HEK293 (cell line): ENCODE measurements at regions not wholly inside any gene's neighbourhood (a gene's known extent, or its start where the extent isn't known, plus 50 kb on each side); places are given as distances from the start of the nearest gene placed in this dataset.

Source experiments
- CTCF ChIA-PET: fragments of 350-600 bp; formaldehyde crosslinking; extraction: SDS; loops from one replicate; lab custom pipeline; 2021; ENCODE audit warnings: antibody characterized with exemption; lab: Yijun Ruan, JAX
- POLR2A ChIA-PET: fragments of 300-600 bp; formaldehyde crosslinking; extraction: SDS; loops from one replicate; lab custom pipeline; 2020; ENCODE audit warnings: antibody characterized with exemption, inconsistent platforms; lab: Yijun Ruan, JAX
- H3K27ac ChIP-seq: fragments of 200-500 bp; sonication (Bioruptor generic); 2 replicates; pipeline ENCODE4 v1.5.1; 2014; ENCODE audit warnings: low read depth, low read length, control low read depth, inconsistent platforms; ENCODE audit errors: extremely low read depth
- H3K36me3 ChIP-seq, 2 experiments: fragments of 200-500 bp in 1 of 2; sonication (Bioruptor generic) in 1 of 2; 1 replicate in 1 of 2; 2 replicates in 1 of 2; pipeline ENCODE4 v1.5.1; 2014 to 2017; ENCODE audit warnings: inconsistent platforms in 2 of 2, low read length in 2 of 2; ENCODE audit not compliant: control insufficient read depth in 2 of 2, insufficient read depth in 1 of 2
- H3K4me1 ChIP-seq: fragments of 200-500 bp; sonication (Bioruptor generic); 2 replicates; pipeline ENCODE4 v1.5.1; 2014; ENCODE audit warnings: mild to moderate bottlenecking, low read length, inconsistent platforms; ENCODE audit not compliant: control insufficient read depth, insufficient read depth
- H3K4me3 ChIP-seq: 2 replicates; pipeline ENCODE4 v1.5.1; 2011; ENCODE audit warnings: low read depth, mild to moderate bottlenecking, control low read depth, low read length, moderate library complexity
- H3K9me3 ChIP-seq: fragments of 200-500 bp; sonication (Bioruptor generic); 2 replicates; pipeline ENCODE4 v1.5.1; 2014; ENCODE audit warnings: low read depth, low read length, inconsistent platforms; ENCODE audit not compliant: control insufficient read depth, insufficient read depth
- GLIS2 ChIP-seq: fragments of 450-650 bp; formaldehyde crosslinking; IDR thresholded peaks from 2 replicates; pipeline ENCODE4 v1.5.1; 2016; ENCODE audit warnings: missing biosample characterization, missing genetic modification characterization
- HOXC10 ChIP-seq: sonication (generic); formaldehyde crosslinking; IDR thresholded peaks from 2 replicates; pipeline ENCODE4 v1.8.1; 2023; ENCODE audit warnings: mild to moderate bottlenecking, missing genetic modification reagents
- OSR2 ChIP-seq: fragments of 450-650 bp; formaldehyde crosslinking; IDR thresholded peaks from 2 replicates; pipeline ENCODE4 v1.5.1; 2016; ENCODE audit warnings: missing biosample characterization, missing genetic modification characterization
- OVOL3 ChIP-seq: fragments of 450-650 bp; formaldehyde crosslinking; IDR thresholded peaks from 2 replicates; pipeline ENCODE4 v1.5.1; 2016; ENCODE audit warnings: missing biosample characterization, missing genetic modification characterization
- SCRT1 ChIP-seq: fragments of 450-650 bp; formaldehyde crosslinking; IDR thresholded peaks from 2 replicates; pipeline ENCODE4 v1.5.1; 2016; ENCODE audit warnings: missing biosample characterization, missing genetic modification characterization, borderline replicate concordance
- SP3 ChIP-seq: fragments of 450-650 bp; formaldehyde crosslinking; IDR thresholded peaks from 2 replicates; pipeline ENCODE4 v1.5.1; 2016; ENCODE audit warnings: missing biosample characterization, missing genetic modification characterization
- YY2 ChIP-seq: fragments of 450-650 bp; formaldehyde crosslinking; IDR thresholded peaks from 2 replicates; pipeline ENCODE4 v1.5.1; 2016; ENCODE audit warnings: missing biosample characterization, missing genetic modification characterization
- ZFP3 ChIP-seq: fragments of 450-650 bp; formaldehyde crosslinking; IDR thresholded peaks from 2 replicates; pipeline ENCODE4 v1.5.1; 2016; ENCODE audit warnings: low read depth, missing biosample characterization, missing genetic modification characterization
- ZFP37 ChIP-seq: fragments of 450-650 bp; formaldehyde crosslinking; IDR thresholded peaks from 2 replicates; pipeline ENCODE4 v1.5.1; 2016; ENCODE audit warnings: missing biosample characterization, missing genetic modification characterization
- ZNF133 ChIP-seq: fragments of 450-650 bp; formaldehyde crosslinking; IDR thresholded peaks from 2 replicates; pipeline ENCODE4 v1.5.1; 2016; ENCODE audit warnings: missing biosample characterization, missing genetic modification characterization
- ZNF146 ChIP-seq: fragments of 450-650 bp; formaldehyde crosslinking; IDR thresholded peaks from 2 replicates; pipeline ENCODE4 v1.5.1; 2016; ENCODE audit warnings: missing biosample characterization, missing genetic modification characterization
- ZNF341 ChIP-seq: fragments of 450-650 bp; formaldehyde crosslinking; IDR thresholded peaks from 2 replicates; pipeline ENCODE4; 2016; ENCODE audit warnings: low read depth, missing biosample characterization, missing genetic modification characterization
- ZNF394 ChIP-seq: fragments of 450-650 bp; formaldehyde crosslinking; IDR thresholded peaks from 2 replicates; pipeline ENCODE4 v1.5.1; 2016; ENCODE audit warnings: missing biosample characterization, missing genetic modification characterization, mild to moderate bottlenecking, moderate library complexity, borderline replicate concordance
- ZNF555 ChIP-seq: fragments of 450-650 bp; formaldehyde crosslinking; conservative IDR thresholded peaks from 2 replicates; pipeline ENCODE4 v1.5.1; 2017; ENCODE audit warnings: missing biosample characterization, mild to moderate bottlenecking, missing genetic modification characterization, inconsistent platforms
- ZNF558 ChIP-seq: fragments of 450-650 bp; formaldehyde crosslinking; IDR thresholded peaks from 2 replicates; pipeline ENCODE4 v1.5.1; 2016; ENCODE audit warnings: missing biosample characterization, missing genetic modification characterization
- ZNF561 ChIP-seq: fragments of 450-650 bp; IDR thresholded peaks from 2 replicates; pipeline ENCODE4 v1.5.1; 2018; ENCODE audit warnings: missing biosample characterization, missing genetic modification characterization, borderline replicate concordance
- ZNF571 ChIP-seq: fragments of 450-650 bp; formaldehyde crosslinking; IDR thresholded peaks from 2 replicates; pipeline ENCODE4 v1.5.0; 2017; ENCODE audit warnings: missing biosample characterization, missing genetic modification characterization
- ZNF585B ChIP-seq: fragments of 450-650 bp; formaldehyde crosslinking; IDR thresholded peaks from 2 replicates; pipeline ENCODE4 v1.5.1; 2016; ENCODE audit warnings: missing biosample characterization, missing genetic modification characterization
- ZNF785 ChIP-seq: fragments of 450-650 bp; formaldehyde crosslinking; IDR thresholded peaks from 2 replicates; pipeline ENCODE4 v1.5.1; 2016; ENCODE audit warnings: missing biosample characterization, missing genetic modification characterization
- ZNF837 ChIP-seq: fragments of 450-650 bp; formaldehyde crosslinking; IDR thresholded peaks from 2 replicates; pipeline ENCODE4 v1.5.1; 2016; ENCODE audit warnings: missing biosample characterization, missing genetic modification characterization
- TF ChIP-seq, protein P1 (sequence below): fragments of 450-650 bp; formaldehyde crosslinking; IDR thresholded peaks from 2 replicates; pipeline ENCODE4 v1.5.1; 2016; ENCODE audit warnings: missing biosample characterization, missing genetic modification characterization
- TF ChIP-seq, protein P2 (sequence below): fragments of 450-650 bp; formaldehyde crosslinking; optimal IDR thresholded peaks from 2 replicates; pipeline ENCODE3; 2016; ENCODE audit warnings: missing biosample characterization, mild to moderate bottlenecking, missing genetic modification characterization
- TF ChIP-seq, protein P3 (sequence below): fragments of 450-650 bp; formaldehyde crosslinking; IDR thresholded peaks from 2 replicates; pipeline ENCODE4 v1.5.1; 2016; ENCODE audit warnings: missing biosample characterization, missing genetic modification characterization, borderline replicate concordance
- TF ChIP-seq, protein P4 (sequence below): IDR thresholded peaks from 2 replicates; pipeline ENCODE4 v1.6.1; 2011; ENCODE audit warnings: mild to moderate bottlenecking, low read depth, low read length, borderline replicate concordance
- TF ChIP-seq, protein P5 (sequence below): fragments of 450-650 bp; formaldehyde crosslinking; IDR thresholded peaks from 2 replicates; pipeline ENCODE4 v1.5.1; 2017; ENCODE audit warnings: missing biosample characterization, missing genetic modification characterization
- TF ChIP-seq, protein P6 (sequence below): fragments of 450-650 bp; formaldehyde crosslinking; IDR thresholded peaks from 2 replicates; pipeline ENCODE4; 2016; ENCODE audit warnings: missing biosample characterization, missing genetic modification characterization
- TF ChIP-seq, protein P7 (sequence below): fragments of 450-650 bp; formaldehyde crosslinking; IDR thresholded peaks from 2 replicates; pipeline ENCODE4 v1.5.1; 2016; ENCODE audit warnings: missing biosample characterization, missing genetic modification characterization, low read depth

DNA sequence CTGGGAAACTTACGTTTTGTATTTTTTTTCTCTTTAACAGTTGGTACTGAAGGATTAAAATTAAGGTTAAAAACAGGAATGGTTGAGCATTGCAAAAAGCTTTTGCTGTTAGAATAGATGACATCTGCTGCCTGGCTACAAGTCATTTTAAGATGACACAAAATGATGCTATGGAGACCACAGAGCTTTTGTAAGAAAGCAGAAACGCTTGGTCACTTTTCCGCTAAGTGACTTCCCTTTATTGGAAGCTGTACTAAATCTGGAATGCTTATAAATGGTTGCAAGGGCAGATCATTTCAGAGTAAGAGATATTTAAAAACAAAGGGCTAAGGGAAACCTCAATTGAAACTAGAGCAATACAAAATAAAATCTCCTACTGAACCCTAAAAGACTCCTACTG is 544.0 kb downstream of the STK39 start:
- TF ChIP-seq SCRT1 (no peak), ZNF585B (tag by site-specific recombination) (no peak), ZNF394 (no peak), ZNF146 (no peak), ZNF561 (no peak), ZNF555 (tag by site-specific recombination) (no peak), ZNF571 (tag by site-specific recombination) (no peak), ZFP37 (no peak)
- TF ChIP-seq, protein P1, sequence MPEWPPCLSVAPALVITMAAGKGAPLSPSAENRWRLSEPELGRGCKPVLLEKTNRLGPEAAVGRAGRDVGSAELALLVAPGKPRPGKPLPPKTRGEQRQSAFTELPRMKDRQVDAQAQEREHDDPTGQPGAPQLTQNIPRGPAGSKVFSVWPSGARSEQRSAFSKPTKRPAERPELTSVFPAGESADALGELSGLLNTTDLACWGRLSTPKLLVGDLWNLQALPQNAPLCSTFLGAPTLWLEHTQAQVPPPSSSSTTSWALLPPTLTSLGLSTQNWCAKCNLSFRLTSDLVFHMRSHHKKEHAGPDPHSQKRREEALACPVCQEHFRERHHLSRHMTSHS (tag by site-specific recombination), result no peak
- TF ChIP-seq, protein P2, sequence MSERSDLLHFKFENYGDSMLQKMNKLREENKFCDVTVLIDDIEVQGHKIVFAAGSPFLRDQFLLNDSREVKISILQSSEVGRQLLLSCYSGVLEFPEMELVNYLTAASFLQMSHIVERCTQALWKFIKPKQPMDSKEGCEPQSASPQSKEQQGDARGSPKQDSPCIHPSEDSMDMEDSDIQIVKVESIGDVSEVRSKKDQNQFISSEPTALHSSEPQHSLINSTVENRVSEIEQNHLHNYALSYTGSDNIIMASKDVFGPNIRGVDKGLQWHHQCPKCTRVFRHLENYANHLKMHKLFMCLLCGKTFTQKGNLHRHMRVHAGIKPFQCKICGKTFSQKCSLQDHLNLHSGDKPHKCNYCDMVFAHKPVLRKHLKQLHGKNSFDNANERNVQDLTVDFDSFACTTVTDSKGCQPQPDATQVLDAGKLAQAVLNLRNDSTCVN (tag by site-specific recombination), result no peak
- no peaks in the 10 kb centered on the region for H3K4me1 ChIP-seq
- no peak overlapping the region for H3K27ac ChIP-seq
- ChIA-PET POLR2A (no interaction called here), CTCF (no interaction called here)
- H3K36me3 ChIP-seq, result no peaks in the 10 kb centered on the region
- no peaks in the 10 kb centered on the region for H3K9me3 ChIP-seq
- no peak overlapping the region for H3K4me3 ChIP-seq

DNA sequence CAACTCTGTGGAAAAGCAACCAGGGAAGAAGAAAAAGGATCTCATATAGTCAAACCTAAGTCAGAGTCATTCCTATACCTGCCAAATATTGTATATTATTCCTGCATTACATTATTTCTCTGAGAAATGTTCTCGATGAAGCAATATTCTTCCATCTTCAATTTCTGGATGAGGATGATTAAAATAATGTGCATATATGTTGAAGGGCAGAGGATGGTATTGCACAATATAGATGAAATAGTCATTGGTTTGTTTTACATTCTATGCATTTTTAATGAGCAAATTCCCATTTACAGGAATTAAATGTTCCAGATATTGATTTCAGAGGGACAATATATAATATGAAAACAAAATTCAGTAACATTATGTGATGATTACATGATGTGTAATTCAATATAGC is 545.2 kb downstream of the STK39 start:
- POLR2A ChIA-PET, result no interaction called here
- Histone ChIP-seq H3K4me1 (no peaks in the 10 kb centered on the region), H3K27ac (no peak overlapping the region), H3K36me3 (no peaks in the 10 kb centered on the region), H3K4me3 (no peak overlapping the region), H3K9me3 (no peaks in the 10 kb centered on the region)
- CTCF ChIA-PET, result no interaction called here
- TF ChIP-seq ZNF341 (tag by site-specific recombination), result no peak
- TF ChIP-seq, protein P3, sequence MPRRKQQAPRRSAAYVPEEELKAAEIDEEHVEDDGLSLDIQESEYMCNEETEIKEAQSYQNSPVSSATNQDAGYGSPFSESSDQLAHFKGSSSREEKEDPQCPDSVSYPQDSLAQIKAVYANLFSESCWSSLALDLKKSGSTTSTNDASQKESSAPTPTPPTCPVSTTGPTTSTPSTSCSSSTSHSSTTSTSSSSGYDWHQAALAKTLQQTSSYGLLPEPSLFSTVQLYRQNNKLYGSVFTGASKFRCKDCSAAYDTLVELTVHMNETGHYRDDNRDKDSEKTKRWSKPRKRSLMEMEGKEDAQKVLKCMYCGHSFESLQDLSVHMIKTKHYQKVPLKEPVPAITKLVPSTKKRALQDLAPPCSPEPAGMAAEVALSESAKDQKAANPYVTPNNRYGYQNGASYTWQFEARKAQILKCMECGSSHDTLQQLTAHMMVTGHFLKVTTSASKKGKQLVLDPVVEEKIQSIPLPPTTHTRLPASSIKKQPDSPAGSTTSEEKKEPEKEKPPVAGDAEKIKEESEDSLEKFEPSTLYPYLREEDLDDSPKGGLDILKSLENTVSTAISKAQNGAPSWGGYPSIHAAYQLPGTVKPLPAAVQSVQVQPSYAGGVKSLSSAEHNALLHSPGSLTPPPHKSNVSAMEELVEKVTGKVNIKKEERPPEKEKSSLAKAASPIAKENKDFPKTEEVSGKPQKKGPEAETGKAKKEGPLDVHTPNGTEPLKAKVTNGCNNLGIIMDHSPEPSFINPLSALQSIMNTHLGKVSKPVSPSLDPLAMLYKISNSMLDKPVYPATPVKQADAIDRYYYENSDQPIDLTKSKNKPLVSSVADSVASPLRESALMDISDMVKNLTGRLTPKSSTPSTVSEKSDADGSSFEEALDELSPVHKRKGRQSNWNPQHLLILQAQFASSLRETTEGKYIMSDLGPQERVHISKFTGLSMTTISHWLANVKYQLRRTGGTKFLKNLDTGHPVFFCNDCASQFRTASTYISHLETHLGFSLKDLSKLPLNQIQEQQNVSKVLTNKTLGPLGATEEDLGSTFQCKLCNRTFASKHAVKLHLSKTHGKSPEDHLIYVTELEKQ (tag by site-specific recombination), result no peak
- no peak for TF ChIP-seq ZNF785
- TF ChIP-seq, protein P4, sequence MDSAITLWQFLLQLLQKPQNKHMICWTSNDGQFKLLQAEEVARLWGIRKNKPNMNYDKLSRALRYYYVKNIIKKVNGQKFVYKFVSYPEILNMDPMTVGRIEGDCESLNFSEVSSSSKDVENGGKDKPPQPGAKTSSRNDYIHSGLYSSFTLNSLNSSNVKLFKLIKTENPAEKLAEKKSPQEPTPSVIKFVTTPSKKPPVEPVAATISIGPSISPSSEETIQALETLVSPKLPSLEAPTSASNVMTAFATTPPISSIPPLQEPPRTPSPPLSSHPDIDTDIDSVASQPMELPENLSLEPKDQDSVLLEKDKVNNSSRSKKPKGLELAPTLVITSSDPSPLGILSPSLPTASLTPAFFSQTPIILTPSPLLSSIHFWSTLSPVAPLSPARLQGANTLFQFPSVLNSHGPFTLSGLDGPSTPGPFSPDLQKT, result no peak
- TF ChIP-seq, protein P5, sequence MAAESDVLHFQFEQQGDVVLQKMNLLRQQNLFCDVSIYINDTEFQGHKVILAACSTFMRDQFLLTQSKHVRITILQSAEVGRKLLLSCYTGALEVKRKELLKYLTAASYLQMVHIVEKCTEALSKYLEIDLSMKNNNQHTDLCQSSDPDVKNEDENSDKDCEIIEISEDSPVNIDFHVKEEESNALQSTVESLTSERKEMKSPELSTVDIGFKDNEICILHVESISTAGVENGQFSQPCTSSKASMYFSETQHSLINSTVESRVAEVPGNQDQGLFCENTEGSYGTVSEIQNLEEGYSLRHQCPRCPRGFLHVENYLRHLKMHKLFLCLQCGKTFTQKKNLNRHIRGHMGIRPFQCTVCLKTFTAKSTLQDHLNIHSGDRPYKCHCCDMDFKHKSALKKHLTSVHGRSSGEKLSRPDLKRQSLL (tag by site-specific recombination), result no peak
- no peak for TF ChIP-seq ZNF133 (tag by site-specific recombination)
- TF ChIP-seq HOXC10 (CRISPR knock-in tag), result no peak
- TF ChIP-seq ZNF837 (tag by site-specific recombination), result no peak
- TF ChIP-seq OSR2 (tag by site-specific recombination), result no peak
- no peak for TF ChIP-seq ZNF558 (tag by site-specific recombination)
- TF ChIP-seq SP3 (tag by site-specific recombination), result no peak
- no peak for TF ChIP-seq ZFP3 (tag by site-specific recombination)
- TF ChIP-seq YY2 (tag by site-specific recombination), result no peak
- no peak for TF ChIP-seq GLIS2
- TF ChIP-seq, protein P6, sequence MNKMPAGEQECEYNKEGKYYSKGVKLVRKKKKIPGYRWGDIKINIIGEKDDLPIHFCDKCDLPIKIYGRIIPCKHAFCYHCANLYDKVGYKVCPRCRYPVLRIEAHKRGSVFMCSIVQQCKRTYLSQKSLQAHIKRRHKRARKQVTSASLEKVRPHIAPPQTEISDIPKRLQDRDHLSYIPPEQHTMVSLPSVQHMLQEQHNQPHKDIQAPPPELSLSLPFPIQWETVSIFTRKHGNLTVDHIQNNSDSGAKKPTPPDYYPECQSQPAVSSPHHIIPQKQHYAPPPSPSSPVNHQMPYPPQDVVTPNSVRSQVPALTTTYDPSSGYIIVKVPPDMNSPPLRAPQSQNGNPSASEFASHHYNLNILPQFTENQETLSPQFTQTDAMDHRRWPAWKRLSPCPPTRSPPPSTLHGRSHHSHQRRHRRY (tag by site-specific recombination), result no peak
- TF ChIP-seq, protein P7, sequence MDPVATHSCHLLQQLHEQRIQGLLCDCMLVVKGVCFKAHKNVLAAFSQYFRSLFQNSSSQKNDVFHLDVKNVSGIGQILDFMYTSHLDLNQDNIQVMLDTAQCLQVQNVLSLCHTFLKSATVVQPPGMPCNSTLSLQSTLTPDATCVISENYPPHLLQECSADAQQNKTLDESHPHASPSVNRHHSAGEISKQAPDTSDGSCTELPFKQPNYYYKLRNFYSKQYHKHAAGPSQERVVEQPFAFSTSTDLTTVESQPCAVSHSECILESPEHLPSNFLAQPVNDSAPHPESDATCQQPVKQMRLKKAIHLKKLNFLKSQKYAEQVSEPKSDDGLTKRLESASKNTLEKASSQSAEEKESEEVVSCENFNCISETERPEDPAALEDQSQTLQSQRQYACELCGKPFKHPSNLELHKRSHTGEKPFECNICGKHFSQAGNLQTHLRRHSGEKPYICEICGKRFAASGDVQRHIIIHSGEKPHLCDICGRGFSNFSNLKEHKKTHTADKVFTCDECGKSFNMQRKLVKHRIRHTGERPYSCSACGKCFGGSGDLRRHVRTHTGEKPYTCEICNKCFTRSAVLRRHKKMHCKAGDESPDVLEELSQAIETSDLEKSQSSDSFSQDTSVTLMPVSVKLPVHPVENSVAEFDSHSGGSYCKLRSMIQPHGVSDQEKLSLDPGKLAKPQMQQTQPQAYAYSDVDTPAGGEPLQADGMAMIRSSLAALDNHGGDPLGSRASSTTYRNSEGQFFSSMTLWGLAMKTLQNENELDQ (tag by site-specific recombination), result no peak
- TF ChIP-seq OVOL3 (tag by site-specific recombination), result no peak
